NCI-H1694 (cell line): ENCODE measurements at regions not wholly inside any gene's neighbourhood (a gene's known extent, or its start where the extent isn't known, plus 50 kb on each side); places are given as distances from the start of the nearest gene placed in this dataset.

Experiments
- DNase-seq: peaks from one replicate; lab custom pipeline; 2025; lab: John Stamatoyannopoulos, UW

DNA sequence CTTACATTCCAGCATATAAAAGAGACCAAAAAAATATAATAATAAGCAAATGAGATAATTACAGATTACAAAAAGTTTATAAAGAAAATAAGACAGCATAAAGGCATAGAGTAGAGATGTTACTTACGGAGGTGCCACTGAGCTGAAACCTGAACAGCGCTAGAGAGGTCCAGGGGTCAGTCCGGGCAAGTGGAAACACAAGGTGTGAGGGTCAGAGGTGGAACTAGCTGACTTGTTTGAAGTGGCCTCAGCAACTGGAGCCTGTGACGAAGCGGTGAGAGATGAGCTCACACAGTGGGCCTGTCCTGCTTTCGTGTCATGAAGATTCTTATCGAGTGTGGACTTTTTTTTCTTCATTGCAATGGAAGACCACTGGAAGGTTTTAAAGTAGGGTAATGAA lies 288.3 kb upstream of the TANK start:
- DNase-seq = no peak

DNA sequence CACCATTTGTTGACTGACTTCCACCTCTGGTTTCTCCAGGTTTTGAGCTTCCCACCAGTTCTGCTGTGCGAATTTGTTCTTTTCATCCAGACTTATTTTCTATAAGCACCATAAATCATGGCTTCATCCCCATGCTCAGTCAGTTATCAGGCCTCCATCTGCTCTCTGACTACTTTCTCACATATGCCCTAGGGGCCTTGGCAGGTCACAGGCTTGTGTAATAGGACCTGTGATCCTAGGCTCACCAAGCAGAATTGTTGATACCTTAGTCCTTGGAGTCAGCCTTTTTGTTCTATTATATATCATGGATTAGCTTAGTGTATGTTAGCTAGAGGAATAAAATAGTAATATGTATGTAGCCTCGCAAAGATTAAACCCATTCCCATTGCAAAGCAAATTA lies 284.2 kb upstream of the TANK start:
- DNase-seq = no peak

DNA sequence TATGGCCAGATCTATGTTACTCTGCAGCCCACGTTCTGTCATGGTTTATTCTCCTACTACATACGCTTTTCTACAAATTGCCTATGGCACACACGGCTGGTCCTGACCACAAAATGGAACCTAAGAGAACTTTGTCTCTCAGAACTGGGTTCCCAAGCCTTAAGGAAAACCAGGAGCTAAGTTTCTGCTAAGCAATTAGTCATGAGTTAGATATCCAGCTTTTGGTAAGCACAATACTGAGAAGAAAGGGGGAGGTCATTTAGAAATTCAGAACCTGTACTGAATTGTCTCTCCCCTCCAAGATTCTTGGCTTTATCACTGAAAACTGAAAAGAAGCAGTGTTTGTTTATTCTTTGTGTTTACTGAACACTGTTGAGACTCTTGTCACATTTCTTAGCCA lies 283.5 kb upstream of the TANK start:
- no peak for DNase-seq

DNA sequence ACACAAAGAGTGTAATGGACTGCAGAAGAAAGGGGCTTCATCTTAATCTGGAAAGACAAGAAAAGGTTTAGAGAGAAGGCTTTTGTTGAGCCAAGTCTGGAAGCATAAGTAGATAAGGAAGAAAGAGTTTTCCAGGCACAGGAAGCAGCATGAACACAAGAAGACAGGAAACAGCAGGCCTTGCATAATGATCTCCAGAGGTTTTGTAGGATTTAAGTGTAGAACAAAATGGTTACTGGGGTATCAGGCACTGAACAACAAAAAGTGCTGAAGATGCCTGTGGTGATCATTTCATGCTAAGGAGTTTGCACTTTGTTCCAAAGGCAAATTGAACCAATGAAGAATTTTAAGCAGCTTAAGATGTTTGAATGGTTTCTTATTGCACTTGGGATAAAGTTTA lies 281.6 kb upstream of the TANK start:
- no peak for DNase-seq

DNA sequence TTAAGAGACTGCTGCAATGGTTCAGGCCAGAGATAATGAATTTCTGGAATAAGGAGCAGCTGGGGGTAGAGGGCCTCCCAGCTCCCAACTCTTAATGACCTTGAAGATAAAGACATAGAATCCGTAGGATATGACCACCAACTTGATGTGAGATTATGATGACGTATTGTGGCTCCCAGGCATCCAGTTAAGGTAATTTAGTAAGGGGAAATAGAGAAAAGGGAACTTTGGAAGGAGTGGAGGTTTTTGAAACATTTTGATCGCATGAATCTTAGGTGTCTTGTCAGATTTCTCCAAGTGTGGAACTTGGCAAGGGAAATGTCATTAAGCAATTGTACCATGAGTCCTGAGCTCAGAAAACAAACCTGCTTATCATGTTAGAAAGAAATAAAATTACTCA lies 277.3 kb upstream of the TANK start:
- no peak for DNase-seq

DNA sequence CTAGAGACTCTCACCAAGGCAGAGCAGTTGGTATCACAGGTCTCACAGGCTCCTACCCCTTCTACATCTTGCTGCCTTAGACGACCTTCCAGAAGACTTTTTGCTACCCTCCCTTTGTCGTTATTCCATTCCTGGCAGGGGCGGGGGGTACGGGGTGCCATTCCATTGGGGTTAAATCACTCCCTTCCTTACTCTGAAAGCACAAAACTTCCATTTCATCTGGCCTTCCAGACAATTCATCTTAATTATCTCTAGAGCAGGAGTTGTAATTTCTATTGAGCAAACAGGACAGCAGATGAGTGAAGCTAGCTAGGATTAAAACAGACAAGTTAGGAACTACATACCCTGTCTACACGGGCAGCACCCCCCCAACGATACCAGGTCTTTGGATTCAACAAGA lies 276.2 kb upstream of the TANK start:
- no peak for DNase-seq

DNA sequence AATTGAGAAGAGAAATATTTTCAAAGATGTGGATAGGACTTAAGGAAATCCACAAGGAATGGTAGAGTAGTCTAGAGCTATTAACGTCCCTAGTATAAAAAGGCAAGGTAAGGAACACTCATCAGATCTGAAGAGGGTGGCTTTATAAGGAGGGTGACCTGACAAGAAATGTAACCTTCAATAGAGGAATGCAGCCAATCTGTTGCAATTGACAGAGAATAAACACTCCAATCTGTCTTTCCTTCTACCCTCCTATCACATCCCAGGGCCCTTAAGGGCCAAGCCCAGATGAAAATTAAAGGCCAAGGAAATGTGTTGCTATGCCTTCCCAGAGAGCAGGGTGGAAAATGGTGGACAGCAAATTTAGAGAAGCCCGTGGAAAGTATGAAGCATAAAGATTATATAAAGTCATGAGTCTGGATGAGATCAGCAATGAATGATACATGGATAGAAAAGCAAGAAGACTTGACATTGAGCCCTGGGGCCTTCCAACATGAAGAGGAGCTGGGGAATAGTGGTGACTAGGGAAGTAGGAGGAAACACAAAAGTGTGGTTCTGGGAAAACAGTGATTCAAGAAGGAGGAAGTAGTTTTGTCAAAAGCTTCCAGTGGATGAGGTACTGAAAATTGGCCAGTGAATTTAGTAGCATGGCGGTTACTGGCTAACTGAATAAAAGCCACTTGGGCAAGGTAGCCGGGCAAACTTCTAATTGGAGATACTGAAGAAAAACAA lies 270.6 kb upstream of the TANK start:
- no peak for DNase-seq

DNA sequence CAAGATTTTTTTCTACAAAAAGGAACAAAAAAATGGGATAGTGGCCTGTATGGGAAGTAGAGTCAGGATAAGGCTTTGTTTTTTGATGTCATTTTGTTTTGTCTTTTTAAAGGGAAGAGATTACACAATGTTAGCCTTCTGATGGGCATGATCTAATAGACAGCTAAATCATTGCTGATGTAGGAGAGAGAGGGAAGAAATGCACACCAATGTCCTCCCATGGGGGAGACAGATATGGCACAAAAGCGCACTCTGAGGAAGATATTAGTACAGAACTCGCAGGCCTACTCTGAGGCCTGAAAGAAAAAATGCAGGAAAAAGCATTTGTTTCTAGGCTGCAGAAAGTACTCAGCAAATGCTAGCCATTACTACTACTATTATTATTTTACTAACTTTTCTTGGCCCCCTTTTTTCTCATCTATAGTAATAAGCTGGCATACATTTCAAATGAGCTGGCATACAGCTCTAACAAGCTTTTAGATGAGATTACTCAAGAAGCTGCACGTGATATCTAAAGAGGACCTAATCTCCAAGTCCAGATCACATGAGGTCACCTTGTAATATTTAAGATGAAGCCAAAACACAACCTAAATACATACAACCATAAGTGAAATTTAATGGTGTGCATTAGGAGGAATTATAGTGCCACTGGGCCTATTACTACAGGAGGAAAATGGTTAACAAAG lies 269.4 kb upstream of the TANK start:
- DNase-seq = no peak

DNA sequence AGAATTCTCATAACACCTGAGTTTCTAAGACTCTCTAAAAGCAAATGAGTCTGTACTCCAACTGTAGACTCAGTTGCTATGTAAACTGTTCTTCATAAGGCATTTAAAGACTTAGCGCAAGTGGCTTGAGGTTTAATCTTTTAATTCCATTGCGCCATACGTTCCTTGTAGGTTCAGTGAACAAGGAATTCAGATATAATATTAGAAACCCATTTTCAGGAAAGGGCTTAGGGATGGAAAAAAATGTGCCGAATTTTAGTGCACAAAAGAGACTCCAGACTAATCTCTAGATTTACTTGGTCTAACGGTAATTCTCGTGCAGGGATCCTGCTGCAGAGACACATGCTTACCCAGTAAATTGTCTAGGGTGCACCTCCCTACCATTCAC lies 268.9 kb upstream of the TANK start:
- DNase-seq = no peak

DNA sequence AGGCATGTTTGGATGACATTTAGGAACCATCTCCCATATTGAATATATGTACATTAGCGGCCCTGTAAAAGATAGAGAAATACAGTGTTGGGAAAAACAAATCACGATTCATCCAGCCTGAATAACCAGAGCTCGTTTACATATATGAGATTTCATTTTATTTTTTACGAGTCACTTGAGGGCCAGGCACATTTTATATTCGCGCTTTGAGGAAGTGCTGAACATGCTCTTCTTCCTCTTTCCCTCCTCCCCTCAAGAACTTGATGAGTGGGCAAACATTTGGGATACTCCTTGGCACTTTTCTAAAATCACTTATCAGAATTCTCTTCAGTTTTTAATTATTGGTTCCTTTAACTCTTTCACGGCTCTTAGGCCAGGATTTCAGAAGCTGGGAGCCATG lies 268.0 kb upstream of the TANK start:
- DNase-seq = no peak

DNA sequence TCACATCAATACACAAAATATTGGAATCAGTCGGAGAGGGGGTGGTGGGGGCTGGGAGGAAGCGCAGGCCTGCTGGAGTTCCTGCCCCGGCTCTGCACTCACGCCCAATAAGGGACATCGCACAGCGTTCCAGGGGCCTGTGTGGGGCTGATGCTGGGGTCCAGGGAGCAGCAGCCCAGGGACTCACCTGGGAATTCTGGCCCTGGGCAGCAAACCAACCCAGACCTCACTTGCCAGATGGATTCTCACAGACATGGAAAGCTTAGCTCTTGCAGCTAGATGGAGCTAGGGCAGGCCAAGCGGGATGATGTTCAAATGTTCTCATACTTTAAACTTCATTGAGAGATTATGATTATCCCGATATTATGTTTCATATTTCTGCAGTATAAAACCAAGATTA lies 266.6 kb upstream of the TANK start:
- DNase-seq = no peak

DNA sequence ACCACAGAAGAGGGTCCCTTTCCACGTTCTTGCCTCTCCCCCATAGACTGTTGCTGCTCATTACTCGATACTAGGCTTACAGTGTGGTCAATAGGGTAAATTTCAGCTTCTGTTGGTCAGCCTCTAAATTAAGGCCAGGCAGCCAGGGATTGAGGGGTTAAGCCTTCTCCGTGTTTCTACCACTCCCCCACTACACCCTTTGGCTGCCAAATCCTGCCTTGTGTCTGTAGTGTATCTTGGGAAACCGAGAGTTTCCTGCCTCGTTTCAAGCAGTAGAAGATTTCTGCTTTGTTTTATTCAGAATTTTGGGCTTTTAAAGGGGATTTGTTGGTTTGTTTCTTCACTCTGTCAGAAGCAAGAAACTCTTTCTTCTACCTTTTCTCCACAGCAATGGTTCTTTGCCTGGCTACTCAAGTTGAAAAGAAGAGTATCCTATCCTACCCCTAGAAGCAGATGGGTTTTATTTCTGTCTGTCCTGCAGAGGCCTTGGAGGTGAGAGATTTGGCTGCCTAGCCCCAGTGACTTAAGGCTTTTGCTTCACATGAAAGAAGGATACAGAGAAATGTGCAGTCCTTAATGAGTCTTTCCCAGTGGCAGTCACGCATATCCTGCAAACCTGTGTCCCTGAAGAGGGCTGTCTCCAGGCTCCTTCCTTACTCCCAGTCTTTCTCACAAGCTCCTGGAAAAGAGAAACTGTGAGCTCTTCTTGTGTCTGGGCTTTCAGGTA lies 261.5 kb upstream of the TANK start:
- no peak for DNase-seq

DNA sequence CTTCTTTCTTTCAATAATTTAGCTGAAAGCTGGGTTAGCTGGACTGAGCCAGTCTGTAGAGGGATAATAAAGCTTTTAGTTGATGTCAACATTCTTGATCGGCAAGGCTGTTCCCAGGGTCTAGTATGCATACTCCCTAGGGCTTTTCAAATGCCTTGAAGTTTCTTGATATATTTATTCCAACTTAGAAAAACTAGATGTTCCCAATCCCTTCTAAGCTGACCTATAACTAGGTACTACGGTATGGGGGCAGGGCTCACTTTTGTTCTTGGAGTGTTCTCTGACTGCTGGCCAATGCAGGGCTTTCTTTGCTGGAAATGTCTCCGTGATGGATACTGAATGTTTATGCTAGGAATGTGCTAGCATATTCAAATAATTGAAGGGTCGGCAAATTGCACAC lies 258.6 kb upstream of the TANK start:
- no peak for DNase-seq

DNA sequence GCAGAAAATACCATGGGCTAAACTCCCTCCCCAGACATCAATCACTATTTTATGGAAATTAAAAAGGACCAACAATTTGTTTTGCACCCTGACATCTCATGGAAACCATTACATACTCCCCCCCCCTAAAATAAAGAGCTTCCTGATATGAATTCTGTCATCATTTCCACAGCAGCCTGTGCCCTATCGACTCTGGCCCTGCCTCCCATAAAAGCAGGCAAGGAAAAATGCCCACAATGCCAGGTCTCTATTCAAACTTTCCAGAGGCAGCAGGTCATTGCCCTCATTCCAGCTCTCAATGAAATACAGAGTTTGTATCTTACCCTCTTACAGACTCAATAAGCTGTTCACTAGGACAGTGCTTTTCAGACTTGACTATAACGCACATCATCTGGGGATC lies 254.4 kb upstream of the TANK start:
- no peak for DNase-seq

DNA sequence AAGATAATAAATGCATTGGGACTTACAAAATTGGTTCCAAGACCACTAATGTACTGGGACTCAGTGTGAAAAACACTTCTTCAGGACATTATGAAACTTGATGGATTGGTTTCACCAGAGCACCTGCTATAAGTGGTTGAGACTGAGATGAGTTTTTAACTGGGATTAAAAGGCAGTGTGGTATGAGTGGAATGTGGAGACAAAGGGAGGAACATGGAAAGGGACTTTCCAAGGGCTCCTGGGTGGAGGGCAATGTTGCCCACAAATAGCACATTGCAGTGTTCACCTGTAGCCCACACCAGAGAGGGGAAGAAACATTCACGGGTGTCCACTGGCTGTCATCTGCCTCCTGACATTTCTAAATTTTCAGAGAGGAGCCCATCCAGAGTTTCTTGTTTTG lies 253.3 kb upstream of the TANK start:
- DNase-seq = no peak

DNA sequence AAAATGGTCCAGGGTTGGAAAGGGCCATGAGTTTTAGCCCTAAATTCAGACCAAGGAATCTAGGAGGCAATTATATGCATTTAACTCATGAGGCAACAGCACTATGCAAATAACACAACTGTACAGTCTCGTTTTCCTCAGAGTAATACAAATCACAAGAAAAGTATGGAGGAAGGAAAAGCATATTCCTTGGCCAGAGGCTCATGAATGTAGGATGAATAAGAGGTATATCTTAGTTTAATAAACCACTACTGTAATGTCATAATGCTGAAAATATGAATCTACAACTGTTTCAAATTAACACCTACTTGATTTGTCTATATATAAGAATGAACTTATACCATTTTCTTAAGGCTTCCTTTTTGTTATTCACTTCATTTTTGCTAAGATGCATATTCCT lies 252.5 kb upstream of the TANK start:
- no peak for DNase-seq

DNA sequence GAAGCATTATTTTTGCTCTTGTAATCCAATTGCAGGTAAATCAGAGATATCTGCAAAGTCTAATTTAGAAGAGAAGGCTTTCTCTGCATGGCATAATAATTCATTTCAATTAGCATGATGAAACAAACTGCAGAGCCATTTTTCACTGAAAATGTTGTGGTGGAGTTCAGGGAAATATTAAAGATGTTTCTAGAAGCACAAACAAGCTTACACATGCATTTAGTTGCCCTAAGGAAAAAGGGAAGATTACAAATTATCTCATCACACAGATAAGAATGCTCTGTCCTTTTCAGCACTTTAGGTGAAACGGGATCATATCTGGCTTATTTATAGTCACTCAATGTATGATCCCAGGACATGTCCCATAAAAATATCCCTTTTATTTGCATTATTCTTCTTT lies 252.1 kb upstream of the TANK start:
- no peak for DNase-seq

DNA sequence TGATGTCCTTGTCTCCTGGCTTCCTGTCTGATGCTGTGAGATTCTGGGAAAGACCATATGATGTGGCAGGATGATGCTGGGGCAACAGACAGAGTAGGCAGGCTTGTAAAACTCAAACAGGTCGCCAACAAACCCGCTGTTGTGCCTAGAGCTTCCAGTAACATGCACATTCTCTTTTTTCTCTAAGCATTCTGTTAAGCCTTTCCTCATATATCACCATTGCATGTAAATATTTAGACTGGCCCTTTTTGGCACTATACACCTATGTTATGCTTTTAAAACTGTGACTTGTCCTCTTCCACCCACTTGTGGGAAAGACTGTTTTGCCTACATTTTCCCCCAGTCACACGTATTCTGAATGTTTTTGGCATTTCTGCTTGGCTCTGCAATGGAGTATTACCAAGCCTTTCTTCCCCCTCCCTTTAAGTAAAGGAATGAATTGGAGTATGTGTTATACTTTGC lies 250.4 kb upstream of the TANK start:
- DNase-seq = no peak

DNA sequence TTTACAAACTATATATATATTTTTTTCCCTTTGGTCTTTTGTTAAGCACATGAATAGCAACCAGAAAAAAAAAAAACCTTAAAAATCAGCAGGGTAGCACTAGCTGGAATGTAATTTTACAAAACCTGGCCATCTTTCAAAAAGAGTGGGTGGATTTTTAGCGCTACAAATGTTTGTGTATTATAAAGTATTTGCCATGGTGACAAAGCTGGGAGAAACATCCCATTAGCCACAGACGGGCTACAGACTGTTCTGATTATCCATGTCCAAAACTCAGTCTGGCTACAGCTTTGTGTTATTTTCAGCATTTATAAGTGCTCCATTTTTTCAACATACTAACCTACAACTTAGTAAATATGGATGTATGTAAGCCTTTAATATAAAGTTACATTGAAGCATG lies 249.5 kb upstream of the TANK start:
- no peak for DNase-seq

DNA sequence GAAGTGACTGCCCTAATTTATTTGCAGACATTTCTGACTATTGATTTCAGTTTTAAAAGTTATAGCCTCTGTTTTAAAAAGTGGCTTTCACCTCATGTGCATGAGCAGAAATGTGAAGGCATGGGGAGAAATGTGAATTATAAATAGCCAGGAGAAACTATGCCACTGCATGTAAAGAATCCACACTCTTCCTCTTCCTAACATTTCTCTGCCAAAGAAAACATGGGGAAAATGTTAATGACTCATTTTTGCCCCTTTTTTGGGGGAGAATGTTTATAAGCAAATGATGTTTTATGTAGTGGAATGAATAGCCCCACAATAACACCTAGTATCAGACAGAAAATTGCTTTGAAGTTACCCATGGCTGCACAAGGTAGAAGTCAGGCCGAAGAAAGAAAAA lies 249.0 kb upstream of the TANK start:
- DNase-seq = no peak

DNA sequence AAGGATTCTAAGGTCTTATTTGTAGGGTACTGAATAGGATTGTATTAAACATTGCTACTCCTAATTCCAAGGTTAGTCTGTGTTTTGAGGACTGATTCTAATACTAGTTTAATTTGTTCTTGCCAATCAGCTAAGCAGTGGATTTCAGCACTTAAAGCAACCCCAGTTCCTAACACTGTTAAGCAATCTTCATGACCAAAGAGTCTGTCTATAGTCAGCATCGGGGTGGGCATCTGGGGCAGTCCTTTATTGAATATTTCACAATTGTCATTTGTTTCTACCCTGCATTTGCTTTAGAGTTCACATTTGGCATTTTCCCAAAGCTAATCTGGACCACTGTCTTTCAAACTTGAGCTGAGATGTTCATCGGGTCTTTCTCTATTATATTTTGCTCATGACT lies 248.0 kb upstream of the TANK start:
- DNase-seq = no peak

DNA sequence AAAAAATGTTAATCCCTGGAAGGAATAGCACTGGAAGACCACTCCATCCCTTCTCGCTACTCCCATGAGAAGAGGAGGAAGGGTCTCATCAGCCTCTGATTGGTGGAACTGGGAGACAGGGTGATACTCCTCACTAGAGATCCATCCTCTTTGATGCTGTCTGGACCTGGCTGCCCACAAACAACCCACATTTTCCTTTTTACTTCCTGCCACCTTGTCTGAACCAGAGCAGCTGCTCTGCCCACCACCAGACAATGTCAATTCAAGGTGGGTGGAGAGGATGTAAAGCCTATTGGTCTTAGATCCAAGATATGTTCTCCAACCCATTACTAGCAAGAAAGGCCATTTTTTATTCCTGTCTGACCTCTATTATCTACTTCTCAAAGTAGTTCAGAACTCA lies 246.9 kb upstream of the TANK start:
- no peak for DNase-seq

DNA sequence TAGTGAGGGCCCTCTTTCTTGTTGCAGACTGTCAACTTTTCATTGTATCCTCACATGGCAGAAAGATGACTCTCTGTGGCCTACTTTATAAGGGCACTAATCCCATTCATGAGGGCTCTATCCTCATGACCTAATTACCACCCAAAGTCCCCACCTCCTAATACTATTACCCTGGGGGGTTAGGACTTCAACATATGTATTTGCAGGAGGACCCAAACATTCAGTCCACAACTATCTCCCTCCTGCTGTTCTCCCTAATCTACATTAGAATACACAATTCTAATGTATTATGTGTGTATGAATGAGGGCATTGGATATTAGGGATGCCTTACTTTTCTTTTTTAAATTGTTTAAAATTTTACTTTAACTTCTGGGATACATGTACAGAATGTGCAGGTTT lies 246.0 kb upstream of the TANK start:
- no peak for DNase-seq
